Duodenal mucosa (tissue), 2 donors: ENCODE measurements at regions not wholly inside any gene's neighbourhood (a gene's known extent, or its start where the extent isn't known, plus 50 kb on each side); places are given as distances from the start of the nearest gene placed in this dataset.

ENCODE experiments used
- H3K27ac ChIP-seq: one replicate; pipeline ENCODE4 v1.7.0; 2013; ENCODE audit warnings: low read depth, low read length
- H3K27me3 ChIP-seq, 2 donors: one replicate each; pipeline ENCODE4 v1.7.0; 2013; ENCODE audit warnings: low read length in 2 of 2, control low read depth in 1 of 2; ENCODE audit not compliant: insufficient read depth in 2 of 2, control insufficient read depth in 1 of 2
- H3K36me3 ChIP-seq, 2 donors: one replicate each; pipeline ENCODE4 v1.7.0; 2013; ENCODE audit warnings: low read length in 2 of 2, control low read depth in 1 of 2; ENCODE audit not compliant: insufficient read depth in 2 of 2, control insufficient read depth in 1 of 2
- H3K4me1 ChIP-seq, 2 donors: one replicate each; pipeline ENCODE4 v1.7.0; 2013; ENCODE audit warnings: low read length in 2 of 2, control low read depth in 1 of 2; ENCODE audit not compliant: insufficient read depth in 2 of 2, control insufficient read depth in 1 of 2
- H3K4me3 ChIP-seq, 2 donors: one replicate each; pipeline ENCODE4 v1.7.0; 2013; ENCODE audit warnings: low read length in 2 of 2, low read depth in 1 of 2
- H3K9ac ChIP-seq, 2 donors: one replicate each; pipeline ENCODE4 v1.7.0; 2013; ENCODE audit warnings: low read length in 2 of 2, low read depth in 1 of 2
- H3K9me3 ChIP-seq, 2 donors: one replicate each; pipeline ENCODE4 v1.7.0; 2013; ENCODE audit warnings: low read length in 2 of 2, control low read depth in 1 of 2; ENCODE audit not compliant: control insufficient read depth in 1 of 2

DNA sequence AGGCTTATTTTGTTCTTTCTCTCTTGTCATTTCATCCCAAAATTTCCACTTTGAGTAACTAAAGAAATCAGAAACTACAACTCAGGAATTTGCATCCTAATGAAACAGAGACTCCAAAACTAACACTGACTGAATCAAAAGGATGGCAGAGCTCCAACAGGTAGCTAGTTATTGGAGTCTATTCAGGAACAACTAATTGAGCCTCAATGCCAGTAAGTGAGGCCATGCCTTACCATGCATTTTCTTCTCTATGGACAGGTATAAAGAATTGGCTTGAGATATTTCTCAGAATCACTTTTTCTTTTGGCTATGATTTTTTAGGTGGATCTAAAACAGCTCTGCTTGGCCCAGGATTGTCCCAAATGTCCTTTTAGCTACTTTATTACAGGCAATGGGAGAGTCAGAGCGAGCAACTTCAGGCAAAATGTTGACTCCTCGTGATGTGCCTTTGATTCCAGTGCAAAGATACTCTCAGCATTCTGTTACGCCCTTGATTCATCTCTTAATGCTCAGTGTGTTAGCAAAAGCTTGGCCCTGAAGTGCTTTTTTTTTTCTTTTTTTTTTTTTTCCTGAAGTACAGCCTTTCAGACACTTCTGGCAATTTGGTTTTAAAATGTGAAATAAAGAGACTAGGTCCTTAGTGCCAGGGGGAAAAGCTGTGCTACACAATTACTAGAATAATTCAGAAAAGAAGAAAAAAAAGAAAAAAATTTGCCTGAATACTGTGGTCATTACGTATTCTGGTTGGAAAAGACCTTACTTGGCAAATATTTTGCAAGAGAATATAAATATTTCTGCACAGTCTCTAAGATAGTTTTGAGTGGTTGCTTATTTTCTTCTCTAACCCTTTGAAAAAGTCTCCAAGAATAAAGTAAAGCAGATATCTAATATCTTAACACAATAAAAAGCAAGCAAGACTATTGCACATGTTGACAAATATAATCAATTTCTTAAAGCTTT, 423.7 kb downstream of the ANXA1 start:
- no peaks in the 10 kb centered on the region for H3K4me1 ChIP-seq
- no peaks in the 10 kb centered on the region for H3K36me3 ChIP-seq
- no peak overlapping the region for H3K27ac ChIP-seq
- H3K27me3 ChIP-seq: no peaks in the 10 kb centered on the region
- no peak overlapping the region for H3K4me3 ChIP-seq
- no peaks in the 10 kb centered on the region for H3K9me3 ChIP-seq
- H3K9ac ChIP-seq: no peak overlapping the region

DNA sequence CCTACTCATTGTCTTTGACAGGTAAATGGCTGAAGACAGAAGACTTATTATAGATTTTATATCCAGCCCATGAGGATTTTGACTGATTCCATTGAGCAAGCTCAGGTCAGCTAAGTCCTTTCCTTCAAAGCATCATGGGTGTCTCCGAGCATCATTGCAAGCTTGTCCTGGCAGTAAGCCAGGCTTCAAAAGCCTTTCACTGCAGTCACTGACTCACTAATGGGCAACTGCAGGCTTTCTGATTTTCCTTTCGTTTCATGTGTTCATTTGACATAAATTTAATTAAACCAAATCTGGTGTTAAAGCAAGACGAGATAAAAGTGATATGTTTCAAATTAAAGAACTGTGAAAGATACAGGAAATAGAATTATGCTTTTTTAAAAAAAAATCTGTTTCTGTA, 426.2 kb downstream of the ANXA1 start:
- no peaks in the 10 kb centered on the region for H3K4me1 ChIP-seq
- no peak overlapping the region for H3K4me3 ChIP-seq
- no peak overlapping the region for H3K9ac ChIP-seq
- H3K9me3 ChIP-seq: no peaks in the 10 kb centered on the region
- H3K36me3 ChIP-seq: no peaks in the 10 kb centered on the region
- no peak overlapping the region for H3K27ac ChIP-seq
- H3K27me3 ChIP-seq: no peaks in the 10 kb centered on the region

DNA sequence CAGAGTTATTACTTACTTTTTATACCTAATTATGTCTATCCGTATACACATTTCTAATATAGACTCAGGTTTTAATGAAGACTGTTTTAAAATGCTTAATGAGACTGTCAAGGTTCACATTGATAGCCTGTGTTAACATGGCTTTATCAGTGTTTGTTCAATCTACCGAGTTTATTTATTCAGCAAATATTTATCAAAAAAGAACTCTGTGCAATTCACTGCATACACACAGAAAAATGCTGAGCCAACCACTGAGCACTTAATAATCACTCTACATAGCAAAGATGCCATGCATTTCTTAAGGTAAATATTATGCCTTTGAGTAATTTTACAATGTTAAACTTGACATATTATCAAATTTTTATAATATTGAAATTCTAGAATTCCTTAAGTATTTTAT, 428.2 kb downstream of the ANXA1 start:
- H3K27ac ChIP-seq: no peak overlapping the region
- H3K27me3 ChIP-seq: no peaks in the 10 kb centered on the region
- H3K4me3 ChIP-seq: no peak overlapping the region
- H3K36me3 ChIP-seq: no peaks in the 10 kb centered on the region
- no peak overlapping the region for H3K9ac ChIP-seq
- no peaks in the 10 kb centered on the region for H3K9me3 ChIP-seq
- no peaks in the 10 kb centered on the region for H3K4me1 ChIP-seq

DNA sequence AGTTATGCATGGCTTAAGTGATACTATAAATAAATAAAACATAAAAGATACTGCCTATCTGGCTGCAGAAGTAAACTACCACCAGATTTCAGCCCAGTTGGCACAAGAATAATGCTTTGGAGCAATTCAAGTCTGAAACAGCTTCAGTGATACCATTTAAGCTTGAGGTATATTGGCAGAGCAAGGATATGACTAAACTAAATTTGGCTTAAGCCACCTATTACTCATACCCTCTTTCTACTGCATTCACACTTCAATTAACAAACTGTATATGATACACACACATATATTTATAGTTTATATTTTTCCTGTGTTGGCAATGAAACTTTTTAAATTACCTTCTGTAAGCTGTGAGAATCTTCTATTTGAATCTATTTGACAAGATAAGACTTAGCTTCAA, 431.9 kb downstream of the ANXA1 start:
- H3K4me1 ChIP-seq: no peaks in the 10 kb centered on the region
- H3K27me3 ChIP-seq: no peaks in the 10 kb centered on the region
- H3K36me3 ChIP-seq: no peaks in the 10 kb centered on the region
- H3K9me3 ChIP-seq: no peaks in the 10 kb centered on the region
- no peak overlapping the region for H3K9ac ChIP-seq
- no peak overlapping the region for H3K4me3 ChIP-seq
- H3K27ac ChIP-seq: no peak overlapping the region

DNA sequence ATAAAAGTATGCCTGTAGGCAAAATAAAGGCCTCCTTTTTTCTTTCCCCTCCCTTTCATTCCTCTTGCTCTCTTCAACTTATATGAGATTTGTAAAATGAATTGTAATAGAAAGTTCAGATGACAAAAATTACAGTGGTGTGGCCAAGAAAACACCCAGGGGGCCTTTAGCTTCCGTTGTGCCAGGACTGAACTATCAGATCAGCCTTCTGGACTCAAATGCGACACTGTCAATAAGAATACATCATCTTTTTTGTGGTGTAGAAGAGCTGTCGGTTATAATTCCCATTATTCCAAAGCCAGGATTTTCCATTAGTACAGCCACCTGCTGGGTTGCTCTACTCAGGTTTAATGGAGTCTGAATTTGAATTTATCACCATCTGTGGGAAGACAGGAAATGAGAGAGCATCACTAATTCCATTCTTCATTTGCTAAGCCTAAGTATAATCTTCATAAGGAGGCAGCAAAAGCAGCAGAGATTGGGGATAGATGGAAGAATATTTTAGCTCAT, 443.4 kb downstream of the ANXA1 start:
- Histone ChIP-seq H3K9me3 (no peaks in the 10 kb centered on the region), H3K36me3 (no peaks in the 10 kb centered on the region), H3K4me3 (no peak overlapping the region), H3K27ac (no peak overlapping the region), H3K27me3 (no peaks in the 10 kb centered on the region), H3K9ac (no peak overlapping the region), H3K4me1 (no peaks in the 10 kb centered on the region)

DNA sequence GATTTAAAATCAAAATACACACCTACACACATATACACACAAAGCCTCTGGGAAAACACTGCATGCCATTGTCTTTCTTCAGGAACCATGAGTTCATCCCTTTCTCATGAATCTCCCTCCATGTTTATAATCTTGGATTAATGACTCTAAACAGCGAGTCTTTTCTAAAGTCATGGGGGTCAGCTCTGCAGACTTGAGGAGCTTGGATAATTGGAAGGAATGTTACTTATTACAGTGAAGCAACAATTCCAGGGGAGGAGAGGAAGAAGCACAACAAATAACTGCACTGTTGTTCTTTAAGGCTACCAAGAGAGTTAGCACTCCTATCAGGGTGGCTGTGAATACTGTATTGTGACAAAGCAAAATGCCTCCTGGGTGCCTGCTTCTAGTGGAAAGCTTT, 444.7 kb downstream of the ANXA1 start:
- no peaks in the 10 kb centered on the region for H3K27me3 ChIP-seq
- H3K36me3 ChIP-seq: no peaks in the 10 kb centered on the region
- H3K9me3 ChIP-seq: no peaks in the 10 kb centered on the region
- H3K4me1 ChIP-seq: no peaks in the 10 kb centered on the region
- no peak overlapping the region for H3K4me3 ChIP-seq
- H3K27ac ChIP-seq: no peak overlapping the region
- no peak overlapping the region for H3K9ac ChIP-seq

DNA sequence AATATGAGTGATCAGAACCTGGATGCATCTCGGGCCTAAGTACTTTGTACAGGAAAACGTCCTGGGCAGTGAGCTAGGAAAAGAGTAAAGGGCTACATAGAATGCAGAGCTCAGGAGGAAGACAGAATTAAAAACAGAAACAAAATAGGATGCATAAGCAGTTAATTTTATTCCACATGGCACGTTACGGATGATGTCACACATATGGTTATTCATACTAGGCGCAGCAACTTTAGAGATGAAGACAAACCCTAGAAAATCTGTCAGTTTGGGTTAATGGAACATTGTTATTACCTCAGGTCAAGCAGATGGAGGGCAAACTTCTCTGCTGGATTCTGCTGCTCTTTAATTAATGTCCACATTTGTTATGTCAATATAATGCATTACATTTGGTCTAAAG, 445.4 kb downstream of the ANXA1 start:
- Histone ChIP-seq H3K4me3 (no peak overlapping the region), H3K36me3 (no peaks in the 10 kb centered on the region), H3K4me1 (no peaks in the 10 kb centered on the region), H3K9me3 (no peaks in the 10 kb centered on the region), H3K9ac (no peak overlapping the region), H3K27me3 (no peaks in the 10 kb centered on the region), H3K27ac (no peak overlapping the region)

DNA sequence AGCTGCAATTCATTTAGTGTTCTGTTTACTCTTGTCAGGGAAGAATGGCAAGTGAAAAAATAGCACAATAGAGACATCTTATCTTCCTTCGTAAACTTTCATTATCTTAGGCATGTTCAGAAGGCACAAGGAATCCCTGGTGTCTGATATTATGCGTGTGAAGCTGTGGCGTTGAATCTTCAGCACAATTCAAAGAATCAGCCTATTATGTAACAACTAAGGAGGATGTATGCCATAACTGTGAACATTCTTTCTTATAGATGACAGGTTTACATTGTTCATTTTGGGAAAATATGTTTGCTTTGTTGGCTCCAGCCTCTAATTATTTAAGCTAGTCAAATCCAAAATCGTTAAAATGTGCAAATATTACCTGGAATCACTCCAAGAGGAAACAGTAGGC, 446.1 kb downstream of the ANXA1 start:
- Histone ChIP-seq H3K4me3 (no peak overlapping the region), H3K36me3 (no peaks in the 10 kb centered on the region), H3K27ac (no peak overlapping the region), H3K4me1 (no peaks in the 10 kb centered on the region), H3K9ac (no peak overlapping the region), H3K9me3 (no peaks in the 10 kb centered on the region), H3K27me3 (no peaks in the 10 kb centered on the region)

DNA sequence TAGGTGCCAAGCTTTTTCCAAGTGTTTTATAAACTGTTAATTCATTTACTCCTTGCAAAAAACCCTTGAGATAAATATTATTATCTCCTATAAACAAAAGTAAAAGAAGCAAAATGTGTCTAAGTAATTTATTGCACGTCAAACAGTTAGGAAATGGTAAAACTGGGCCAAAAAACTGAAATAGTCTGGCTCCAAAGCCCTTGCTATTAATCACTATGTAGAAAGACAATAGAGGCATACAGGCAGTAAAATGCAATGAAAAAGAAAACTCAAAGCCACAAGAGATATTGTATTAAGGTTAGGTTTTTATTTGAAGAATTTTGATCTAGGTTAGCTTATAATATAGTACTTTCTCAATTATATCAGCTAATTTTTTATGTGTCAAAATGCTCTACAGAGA, 457.7 kb downstream of the ANXA1 start:
- H3K27me3 ChIP-seq: no peaks in the 10 kb centered on the region
- H3K9ac ChIP-seq: no peak overlapping the region
- H3K4me3 ChIP-seq: no peak overlapping the region
- H3K9me3 ChIP-seq: no peaks in the 10 kb centered on the region
- no peaks in the 10 kb centered on the region for H3K36me3 ChIP-seq
- H3K27ac ChIP-seq: no peak overlapping the region
- H3K4me1 ChIP-seq: no peaks in the 10 kb centered on the region

DNA sequence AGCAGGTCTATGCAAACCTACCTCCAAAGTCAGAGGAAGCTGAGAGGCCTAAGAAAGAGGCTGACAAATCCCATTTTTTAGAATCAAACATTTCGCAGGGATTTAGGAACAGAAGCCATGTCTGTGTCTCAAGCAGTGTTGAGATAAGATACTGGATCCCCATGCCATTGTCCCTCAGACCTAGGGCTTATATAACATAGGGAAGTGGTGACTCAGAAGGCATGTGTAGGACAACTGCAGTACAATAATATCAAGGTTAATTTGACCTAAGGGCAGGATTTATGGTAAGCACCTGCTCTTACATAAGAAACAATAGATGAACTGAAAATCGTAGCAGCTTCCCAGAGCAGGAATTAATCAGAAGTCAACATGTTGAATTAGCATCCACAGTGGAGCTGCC, 459.4 kb downstream of the ANXA1 start:
- no peak overlapping the region for H3K9ac ChIP-seq
- no peaks in the 10 kb centered on the region for H3K9me3 ChIP-seq
- no peaks in the 10 kb centered on the region for H3K4me1 ChIP-seq
- H3K4me3 ChIP-seq: no peak overlapping the region
- H3K27ac ChIP-seq: no peak overlapping the region
- no peaks in the 10 kb centered on the region for H3K27me3 ChIP-seq
- H3K36me3 ChIP-seq: no peaks in the 10 kb centered on the region
